ENCODE measurements at regions not wholly inside any gene's neighbourhood (a gene's known extent, or its start where the extent isn't known, plus 50 kb on each side); places are given as distances from the start of the nearest gene placed in this dataset.

DNA sequence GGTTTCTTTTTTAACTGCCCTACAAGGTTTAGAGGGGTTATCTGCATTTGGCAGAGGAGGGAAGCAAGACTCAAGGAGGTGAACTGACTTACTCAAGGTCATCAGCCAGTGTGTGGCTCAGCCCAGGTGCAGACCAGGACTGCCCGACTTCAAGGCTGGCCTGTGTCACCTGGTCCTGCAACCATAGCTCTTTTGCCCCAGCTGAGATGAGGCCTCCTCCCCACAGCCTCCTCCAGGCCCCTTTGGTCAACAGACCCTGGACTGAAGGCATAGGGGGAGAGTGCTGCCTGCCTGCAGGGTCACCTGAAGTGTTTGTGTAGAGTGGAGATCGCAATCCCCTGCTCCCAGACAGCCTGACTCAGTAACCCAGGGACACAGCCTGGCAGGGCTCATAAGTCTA, 168.5 kb upstream of the GLI2 start:
- no peak for DNase-seq (ENCODE audit: low spot score)

DNA sequence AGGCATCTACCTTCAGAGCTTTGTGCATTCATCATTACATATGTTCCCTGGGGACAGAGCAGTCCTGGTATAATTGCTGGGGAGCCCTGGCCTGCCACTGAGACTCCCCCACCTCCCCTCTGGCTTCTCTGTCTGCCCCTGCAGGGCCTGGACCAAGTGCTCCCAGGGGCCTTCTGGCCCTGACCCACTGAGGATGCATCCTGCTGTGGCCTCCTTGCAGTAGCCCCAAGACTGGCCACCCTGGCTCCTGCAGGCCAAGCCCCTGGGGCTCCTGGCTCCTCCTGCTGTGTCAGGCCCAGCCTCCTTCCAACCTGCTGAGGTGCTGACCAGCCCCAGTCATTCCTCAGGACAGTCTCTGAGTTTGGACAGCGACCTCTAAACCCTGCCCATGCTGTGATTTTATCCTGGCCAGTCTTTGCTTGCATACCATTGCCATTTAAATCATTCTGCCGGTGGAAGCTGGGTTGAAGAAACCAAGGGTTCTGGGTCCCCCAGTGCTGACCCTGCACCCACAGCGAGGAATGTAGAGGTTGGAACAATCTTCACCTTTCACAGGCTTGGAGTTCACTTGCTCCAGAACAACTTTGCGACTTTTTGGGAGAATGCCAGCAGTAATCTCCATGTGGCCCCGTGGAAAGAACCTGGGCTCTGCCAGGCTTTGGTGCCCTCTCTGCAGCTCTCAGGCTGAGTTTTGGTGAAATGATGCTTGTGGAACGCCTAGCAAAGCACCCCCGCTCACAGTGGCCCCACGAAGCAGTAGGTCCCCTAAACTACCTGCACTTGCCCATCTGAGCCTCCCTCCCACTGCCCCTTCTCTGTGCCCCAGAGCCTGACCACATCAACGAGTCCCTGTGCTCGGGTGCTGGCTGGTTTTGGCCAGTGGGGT, 167.3 kb upstream of the GLI2 start:
- no peak for DNase-seq (ENCODE audit: low spot score)

DNA sequence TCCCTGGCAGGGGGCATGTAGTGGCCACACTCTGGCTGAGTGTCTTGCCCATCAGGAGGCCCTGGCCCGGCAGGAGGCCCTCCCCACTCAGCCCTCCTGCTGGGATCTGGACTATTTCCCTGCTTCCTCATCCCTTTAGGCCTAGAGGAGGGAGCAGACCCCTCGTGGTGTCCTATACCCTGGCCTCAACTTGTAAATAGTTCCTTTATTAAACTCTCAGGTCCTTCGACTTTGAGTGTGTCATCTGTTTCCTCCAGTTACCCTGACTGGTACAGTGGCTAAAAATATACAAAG, 166.7 kb upstream of the GLI2 start:
- no peak for DNase-seq (ENCODE audit: low spot score)

DNA sequence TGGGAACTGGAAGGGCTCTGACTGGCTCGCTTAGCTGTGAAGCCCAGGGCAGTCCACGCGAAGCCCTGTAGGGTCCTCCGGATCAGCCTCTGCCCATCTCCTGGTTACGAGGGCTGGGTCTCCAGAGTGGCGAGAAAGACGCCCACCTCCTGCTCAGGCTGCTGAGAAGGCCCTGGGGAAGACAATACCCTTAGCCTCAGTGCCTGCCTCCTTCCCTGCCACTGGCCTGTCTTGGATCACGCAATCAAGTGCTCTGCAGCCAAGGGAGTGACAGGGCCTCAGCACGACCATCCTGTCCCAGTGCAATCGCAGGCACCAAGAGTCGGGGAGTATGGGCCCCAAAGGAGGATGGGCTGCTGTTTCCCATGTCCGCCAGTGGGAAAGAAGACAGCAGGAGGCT, 165.7 kb upstream of the GLI2 start:
- no peak for DNase-seq (ENCODE audit: low spot score)

DNA sequence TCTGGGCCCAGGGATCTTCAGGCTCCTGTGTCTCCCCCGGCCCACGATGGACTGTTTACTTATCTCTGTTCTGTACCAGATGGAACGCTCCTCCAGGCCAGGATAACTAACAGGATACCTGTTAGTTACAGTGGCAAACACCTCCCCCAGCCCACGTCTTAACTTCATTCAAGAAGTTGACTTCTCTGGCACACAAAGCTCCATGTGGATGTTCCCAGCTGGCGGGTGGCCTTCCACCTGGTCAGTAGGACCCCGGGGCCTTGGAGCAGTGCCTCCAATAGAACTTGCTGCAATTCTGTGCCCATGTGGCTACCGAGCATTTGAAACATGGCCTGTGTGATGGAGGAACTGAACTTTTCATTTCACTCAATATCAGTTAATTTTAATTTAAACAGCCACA, 165.1 kb upstream of the GLI2 start:
- DNase-seq (ENCODE audit: low spot score) = no peak

DNA sequence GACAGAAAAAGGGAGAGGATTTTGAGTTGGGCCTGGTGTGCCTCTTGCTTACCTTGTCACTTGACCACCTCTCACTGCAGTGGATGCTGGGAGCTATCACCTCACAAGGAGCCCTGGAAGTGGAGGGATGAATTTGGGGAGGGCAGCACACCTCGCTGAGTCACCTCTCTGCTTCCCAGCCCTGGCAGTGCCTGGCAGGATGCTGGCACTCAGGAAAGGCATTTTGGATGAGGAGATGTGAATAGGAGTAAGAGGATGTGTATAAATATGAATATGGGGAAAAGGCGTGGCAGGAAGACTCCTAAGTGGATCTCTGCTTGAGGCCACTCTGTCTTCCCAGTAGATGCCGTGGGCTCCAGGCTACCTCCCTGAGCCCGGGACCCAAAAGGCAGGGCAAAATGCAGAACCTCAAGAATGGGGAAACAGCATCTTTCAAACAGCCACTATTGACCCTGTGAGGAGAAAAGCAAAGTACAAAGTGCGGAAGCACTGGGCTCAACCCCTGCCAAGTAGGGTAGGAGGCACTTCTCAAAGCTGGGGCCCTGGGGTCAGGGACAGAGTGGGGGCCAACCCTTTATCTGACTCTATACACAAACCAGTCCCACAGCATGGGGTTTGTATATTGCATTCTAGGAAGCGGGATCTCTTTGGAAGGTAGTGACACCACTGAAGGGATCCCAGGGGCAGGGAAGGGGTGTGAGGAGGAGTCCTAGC, 164.5 kb upstream of the GLI2 start:
- no peak for DNase-seq (ENCODE audit: low spot score)

DNA sequence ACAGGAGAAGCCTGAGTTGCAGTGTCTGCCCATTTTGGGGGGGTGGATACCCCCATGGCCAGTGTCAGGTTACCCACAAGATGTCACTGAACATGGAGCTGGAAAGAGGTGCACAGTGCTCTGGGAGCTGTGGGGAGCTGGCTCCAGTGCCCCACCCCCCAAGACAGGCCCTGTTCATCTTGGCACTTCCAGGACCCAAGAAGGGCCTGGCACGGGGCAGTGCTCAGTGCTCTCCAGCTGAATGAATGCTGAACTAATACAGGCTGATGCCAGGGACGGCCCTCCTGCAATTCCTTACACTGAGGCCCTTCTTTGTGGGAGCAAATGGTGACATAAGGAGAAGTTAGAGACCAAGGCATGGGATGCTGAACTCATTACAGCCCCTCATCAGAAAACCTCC, 163.4 kb upstream of the GLI2 start:
- DNase-seq (ENCODE audit: low spot score) = no peak

DNA sequence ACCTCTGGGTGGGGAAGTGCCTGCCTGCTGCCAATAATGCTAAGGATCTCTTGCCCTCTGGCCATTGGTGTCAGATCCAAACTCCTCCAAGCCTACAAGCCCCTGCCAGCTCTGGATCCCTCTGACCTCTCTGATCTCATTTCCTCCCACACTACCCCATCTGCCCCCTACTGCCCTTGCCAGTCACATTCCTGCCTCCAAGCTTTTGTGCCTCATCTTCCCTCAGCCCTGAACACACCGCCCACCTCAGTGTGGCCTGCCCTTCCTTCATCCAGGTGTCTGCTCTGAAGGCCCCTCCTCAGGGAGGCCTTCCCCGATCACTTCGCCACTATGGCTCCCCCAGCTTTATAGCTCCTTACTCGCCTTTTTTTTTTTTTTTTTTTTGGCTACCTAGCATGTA, 161.0 kb upstream of the GLI2 start:
- no peak for DNase-seq (ENCODE audit: low spot score)

DNA sequence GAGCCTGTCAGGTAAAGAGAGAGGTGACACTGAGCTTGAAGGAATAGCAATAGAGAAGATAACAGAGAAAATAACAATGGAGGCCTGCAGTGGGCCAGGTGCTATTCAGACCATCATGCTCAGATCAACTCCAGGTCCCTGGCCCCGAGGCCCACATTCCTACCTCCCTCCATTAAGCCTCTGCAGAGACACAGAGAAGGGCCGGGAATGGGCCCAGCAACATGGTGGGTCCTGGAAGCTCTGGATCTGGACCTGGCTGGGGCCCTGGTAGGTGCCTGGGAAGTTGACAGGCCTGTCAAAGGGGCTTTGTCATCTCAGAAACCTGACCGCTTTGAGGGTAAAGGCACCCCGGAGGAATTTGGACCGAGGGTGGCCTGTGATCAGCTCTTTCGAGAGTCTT, 159.7 kb upstream of the GLI2 start:
- no peak for DNase-seq (ENCODE audit: low spot score)

DNA sequence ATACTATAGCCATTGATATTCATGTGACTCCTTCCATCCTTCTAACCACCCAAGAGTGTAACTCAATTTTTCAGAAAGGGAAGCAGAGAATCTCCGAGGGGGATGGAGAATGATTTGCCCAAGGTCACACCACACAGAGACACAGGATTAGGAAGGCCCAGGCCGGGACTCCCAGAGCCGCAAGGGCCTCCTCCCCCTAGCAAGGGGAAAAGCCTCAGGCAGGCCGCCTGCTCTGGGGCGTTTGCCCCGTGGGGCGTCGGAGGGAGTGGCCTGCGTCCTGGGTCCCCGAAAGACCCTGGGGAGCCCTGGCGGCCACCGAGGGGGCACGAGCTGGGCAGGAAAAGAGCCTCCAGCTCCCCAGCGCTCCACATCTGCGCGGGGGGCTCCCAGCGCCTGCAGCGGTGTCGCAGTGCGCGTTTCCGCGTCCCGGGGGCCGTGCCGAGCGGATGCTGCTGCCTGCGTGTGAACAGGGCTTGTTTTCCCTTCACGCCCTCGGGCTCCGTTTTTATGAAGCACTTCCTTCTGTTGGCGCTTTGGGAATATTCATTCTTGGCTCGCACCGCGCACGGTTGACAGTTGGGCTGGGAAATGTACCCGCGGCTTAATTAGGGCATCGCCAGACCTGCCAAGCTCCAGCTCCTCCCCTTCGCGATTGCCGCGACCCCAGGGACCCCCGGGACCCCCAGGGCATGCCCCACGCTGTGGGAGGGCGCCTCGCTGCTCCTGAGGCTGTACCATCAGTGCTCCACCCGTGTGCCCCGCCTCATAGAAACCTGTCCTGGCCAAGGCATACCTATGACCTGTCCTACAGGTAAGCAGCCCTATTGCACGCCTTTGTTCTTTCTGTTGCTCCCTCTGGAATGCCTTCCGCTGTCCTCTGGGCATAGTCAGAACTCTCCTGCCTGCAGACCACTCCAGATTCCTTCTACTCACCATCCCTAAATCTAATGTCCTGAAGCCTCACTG, 158.9 kb upstream of the GLI2 start:
- DNase-seq (ENCODE audit: low spot score) = no peak

DNA sequence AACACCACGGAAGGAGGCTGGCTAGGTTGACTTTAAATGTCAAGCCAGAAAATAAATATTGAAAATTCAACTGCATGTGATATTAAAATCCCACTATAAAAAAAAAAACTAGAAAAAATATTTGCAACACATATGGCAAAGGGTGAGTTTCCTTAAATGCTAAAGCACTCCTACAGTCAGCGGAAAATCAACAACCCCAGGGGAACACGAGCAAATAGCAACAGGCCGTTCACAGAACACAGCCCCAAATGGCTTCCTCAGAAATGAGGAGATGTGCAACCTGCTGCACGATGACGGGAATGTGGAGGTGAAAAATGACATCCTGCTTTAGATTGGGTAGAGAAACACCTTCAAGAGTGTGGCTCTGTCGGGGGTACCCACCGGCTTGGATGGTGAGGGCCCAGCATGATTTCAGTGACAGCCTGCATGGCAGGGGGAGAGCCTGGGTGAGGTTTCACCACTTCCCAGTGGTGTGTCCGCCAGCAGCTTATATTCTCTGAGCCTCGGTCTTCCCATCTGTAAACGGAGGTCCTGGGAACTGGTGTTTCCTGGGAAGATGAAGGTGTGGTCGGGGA, 157.9 kb upstream of the GLI2 start:
- DNase-seq (ENCODE audit: low spot score) = no peak

DNA sequence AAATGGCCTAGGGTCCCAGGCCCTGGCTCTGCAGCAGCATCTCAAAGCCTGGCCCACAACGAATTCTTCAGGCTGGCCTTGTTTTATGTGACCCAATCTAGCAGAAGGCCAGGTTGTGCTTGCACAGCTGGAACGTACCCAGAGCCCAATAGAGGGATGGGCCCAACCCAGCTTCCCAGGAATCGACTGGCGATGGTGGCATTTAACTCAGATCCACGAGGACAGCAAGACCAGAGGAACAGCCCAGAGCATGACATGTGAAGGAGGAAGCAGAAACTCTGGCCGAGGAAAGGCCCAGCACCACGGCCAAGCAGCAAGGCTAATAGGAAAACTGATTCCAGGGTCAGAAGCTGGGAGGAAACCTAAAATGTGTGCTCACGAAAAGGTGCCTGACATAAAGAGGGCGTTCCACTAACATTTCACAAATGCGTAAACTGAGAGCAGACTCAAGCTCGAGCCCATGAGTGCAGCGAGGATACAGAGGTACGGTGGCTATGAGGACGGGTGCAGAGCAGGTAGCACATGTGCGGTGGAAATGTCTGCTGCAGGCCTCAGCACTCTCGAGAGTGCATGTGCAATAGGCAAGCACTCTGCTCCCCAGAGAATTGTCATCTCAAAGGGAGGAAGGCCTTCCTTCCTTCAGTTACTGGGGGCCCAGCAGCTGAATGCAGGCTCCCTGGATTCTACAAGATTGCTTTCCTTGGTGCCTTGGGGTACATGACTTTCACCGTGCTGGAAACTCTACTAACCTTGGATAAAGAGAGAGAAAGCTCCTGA, 156.9 kb upstream of the GLI2 start:
- DNase-seq (ENCODE audit: low spot score) = no peak

DNA sequence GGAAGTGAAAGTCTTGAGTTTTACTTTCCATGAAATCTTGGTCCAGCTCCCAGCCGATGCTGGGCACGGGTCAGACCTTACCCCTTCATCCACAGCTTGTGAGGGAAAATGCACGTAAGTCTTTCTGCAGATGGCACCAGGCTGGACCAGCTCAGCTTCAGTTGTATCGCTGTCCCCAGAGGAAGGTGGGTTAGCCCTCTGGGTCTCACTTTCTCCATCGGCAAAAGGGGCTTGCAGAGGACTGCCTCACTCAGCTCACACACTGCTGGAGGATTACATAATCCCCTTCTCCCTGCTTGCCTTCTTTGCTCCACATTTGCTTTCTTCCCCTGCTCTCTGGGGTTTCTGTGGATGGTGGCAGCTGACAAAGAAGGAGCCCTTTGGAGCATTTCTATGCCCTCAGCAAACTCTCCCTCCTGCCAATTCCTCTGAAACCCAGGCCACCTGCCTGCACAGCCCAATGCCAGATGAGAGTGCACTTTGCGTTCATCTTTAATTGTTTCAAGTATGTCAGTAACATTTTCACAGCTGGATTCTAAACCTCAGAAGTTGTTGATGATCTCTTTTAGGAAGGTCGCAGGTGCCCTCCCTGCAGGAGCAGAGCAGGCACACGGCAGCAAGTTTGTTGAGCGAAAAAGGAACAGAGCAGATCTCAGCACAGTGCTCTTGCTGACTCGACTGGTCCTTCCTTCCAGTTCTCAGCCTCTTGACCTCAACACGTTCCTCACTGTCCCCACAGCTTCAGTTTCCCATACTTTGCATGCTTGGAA, 155.6 kb upstream of the GLI2 start:
- DNase-seq (ENCODE audit: low spot score) = no peak

DNA sequence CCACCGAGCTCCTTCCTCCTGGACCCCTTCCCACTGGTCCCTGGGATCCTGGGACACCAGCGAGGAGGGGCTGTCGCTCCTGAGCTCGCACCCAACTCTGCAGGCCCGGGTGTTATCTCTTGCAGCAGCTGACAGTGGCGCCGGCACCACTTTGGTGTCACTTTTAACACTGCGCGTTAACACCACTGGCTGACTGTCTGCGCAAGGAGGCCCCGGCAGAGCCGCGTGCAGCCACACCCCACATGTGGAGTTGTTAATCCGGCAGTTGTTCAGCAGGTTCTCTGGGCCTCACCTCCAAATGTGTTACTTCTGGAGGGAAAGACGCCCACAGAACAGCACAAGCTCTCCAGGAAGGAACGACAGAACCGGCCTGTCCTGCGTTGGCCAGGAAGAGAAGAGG, 155.0 kb upstream of the GLI2 start:
- no peak for DNase-seq (ENCODE audit: low spot score)

DNA sequence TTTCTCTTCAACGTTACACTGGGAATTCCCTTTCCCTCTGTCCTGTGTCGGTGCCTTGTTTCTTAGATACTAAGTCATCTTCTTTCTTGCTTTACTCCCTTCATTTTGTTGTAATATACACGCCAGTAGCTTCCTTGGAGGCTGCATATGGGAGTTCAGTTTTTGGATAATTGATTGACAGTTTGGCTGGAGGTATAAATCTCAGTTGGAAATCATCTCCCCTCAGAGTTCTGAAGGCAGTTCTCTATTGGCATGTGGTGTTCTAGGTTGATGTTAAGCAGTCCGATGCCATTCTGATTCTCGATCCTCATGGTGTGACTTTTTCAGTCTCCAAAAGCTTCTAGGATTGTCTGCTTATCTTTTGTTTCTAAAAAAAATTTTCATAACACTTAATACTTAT, 152.5 kb upstream of the GLI2 start:
- no peak for DNase-seq (ENCODE audit: low spot score)

DNA sequence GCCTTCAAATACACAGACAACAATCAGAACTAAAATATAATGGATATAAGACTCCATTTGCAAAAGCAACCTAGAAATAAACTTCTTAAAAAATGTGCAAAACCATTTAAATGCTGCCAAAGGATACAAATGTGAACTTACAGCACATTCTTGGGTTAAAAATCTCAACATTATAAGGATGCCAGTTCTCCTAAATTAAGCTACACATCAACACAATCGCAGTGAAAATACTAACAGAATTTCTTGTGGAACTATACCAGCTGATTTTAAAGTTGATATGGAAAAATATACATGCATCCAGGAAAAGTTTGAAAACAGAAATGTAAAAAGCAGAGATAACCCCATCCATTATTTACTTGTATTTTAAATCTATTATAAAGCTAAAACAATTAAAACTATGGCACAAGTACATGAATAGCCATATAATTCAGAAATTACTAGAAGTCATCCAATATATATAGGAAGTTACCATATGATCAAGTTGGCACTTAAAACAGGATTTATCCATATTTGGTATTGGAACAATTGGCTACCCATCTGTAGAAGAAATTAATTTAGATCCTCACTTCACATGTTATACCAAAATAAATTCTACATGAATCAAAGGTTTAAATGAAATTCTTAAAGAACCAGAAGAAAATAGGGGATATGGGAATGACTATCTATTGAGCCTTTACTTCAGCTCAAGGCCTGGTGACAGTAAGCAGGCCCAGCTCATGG, 151.7 kb upstream of the GLI2 start:
- DNase-seq (ENCODE audit: low spot score) = no peak

DNA sequence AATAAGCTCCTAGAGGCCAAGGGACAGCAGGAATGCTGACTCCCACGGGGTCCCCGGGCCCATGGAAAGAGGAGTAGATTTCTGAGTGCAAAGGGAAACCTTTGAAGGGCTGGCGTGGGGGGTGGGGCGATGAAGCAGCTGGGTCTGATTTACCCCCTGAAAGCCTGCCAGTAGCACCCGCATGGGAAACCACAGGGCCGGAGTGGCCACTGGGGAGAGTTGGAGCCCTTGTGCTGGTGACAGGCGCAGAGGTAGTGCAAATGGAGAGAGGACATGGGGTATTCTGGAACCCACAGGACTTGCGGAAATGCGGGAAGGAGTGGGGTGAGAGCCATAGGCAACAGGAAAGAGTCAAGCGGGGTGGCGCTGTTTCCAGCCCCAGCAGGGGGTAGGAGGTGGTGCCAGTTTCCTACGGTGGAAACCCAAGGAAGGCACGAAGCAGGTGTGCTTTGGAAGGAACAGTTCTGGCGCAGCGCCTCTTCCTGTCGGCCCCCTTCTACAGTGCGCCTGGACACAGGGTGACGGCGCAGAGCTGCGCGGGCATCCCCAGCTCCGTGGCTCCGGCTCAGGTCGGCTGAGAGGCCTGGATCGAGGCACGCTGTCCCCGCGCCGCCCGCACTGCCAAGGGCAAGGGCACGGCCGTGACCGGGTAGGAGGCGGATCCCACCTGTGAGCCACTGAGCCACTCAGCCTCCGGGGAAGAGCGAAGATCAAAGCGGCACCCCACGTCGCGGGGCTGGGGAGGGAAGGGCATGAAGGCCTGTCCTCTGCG, 149.0 kb upstream of the GLI2 start:
- DNase-seq (ENCODE audit: low spot score) = no peak

DNA sequence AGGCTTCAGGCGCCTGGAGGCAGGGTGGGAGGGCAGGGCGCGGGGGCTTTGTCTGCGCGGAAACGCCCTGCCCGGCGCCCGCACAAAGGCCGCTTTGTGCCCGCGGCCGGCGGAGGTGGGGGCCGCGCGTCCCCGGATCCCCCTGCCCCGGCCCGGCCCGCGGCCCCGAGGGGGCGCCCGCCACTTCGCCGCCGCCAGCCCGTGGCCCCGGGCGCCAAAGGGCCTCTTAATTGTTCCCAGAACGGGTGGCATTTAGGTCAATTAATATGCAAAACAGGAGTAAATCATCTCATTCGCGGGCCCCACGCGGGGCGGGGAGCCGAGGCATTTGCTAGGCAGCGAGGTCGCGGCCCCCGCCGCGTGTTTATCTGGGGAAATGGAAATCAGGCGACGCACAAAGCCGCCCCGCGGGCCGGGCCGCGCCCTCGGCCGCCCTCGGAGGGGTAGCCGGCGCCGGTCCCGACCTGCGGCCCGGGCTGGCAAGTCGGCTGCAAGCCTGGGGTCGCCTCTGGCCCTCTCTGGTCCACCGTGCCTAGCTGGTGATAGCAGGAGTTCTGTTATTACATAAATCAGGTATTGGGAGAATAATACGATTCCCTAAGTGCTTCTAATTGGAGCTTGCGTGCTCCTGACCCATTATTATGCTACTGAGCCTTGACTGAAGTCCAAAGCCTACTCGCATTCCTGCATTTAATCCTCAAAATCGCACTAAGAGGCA, 148.2 kb upstream of the GLI2 start:
- no peak for DNase-seq (ENCODE audit: low spot score)

DNA sequence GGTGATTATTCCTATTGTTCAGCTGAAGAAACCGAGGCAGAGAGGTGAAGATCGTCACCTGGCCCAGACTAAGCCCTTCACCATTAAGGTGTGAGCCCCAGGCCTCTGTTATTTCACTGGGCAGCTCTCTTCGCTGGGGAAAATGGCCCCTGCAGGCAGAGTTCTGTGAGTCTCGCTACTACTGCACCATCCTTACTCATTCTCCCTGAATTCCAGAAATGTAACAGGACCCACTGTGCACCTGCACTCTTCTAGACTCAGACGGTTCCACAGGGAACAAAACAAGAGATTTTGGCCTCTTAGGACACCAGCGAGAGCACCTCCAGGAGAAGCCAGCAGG, 147.7 kb upstream of the GLI2 start:
- no peak for DNase-seq (ENCODE audit: low spot score)

Data from hematopoietic multipotent progenitor cell treated with erythropoietin and hydrocortisone succinate and interleukin-3 and kit ligand, for 17 days (in vitro differentiated cells).